GM20431 (cell line): ENCODE measurements at regions not wholly inside any gene's neighbourhood (a gene's known extent, or its start where the extent isn't known, plus 50 kb on each side); places are given as distances from the start of the nearest gene placed in this dataset.
"Not testable (repeated sequence)": the region's sequence is repeated elsewhere in the genome, so short reads cannot be mapped to it uniquely, and the experiment has no call there.

Source experiments
- in situ Hi-C: fragments of 300-500 bp; cut with MseI, MboI; formaldehyde crosslinking; loops from one replicate; pipeline ENCODE4 v1.15.0; 2020; ENCODE audit warnings: low sequenced_read_pairs; ENCODE audit not compliant: unreplicated experiment

GRCh38 chr2:57450170-57450569, 596.4 kb upstream of the VRK2 start:
- in situ Hi-C loops, result no loop called here

DNA sequence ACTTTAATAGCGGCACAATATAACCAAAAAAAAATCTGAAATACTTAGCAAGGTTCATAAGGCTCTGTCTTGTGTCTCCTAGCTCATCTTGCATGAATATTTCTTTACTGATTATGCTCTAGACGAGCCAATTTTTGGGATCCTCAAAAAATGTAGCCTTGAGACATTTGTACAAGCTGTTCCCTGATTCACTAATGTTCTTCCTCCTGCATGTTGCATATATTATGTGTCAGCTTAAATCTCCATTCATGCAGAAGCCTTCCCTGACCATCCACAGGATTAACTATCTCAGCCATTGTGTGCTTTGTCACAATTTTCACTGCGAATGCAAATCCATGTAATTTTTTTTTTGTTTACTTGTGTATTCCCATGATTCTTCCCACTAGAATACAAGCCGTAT, 594.0 kb upstream of the VRK2 start:
- in situ Hi-C loops, result no loop called here

DNA sequence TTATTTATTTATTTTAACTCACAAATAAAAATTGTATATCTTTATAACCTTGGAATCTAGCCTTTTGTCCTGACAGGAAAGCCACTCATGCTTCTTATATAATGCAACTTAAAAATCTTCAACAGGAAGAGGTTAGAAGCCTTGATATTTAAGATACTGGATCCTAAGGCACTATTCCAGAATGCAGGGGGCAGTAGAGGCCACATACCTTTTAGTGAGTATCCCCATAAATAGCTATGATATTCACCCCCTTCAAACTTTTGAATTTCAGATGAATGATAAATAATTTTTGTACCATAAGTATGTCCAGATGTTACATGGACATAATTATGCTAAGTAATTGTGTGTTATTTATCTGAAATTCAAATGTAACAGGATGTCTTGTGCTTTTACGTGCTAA, 592.7 kb upstream of the VRK2 start:
- in situ Hi-C loops, result no loop called here

DNA sequence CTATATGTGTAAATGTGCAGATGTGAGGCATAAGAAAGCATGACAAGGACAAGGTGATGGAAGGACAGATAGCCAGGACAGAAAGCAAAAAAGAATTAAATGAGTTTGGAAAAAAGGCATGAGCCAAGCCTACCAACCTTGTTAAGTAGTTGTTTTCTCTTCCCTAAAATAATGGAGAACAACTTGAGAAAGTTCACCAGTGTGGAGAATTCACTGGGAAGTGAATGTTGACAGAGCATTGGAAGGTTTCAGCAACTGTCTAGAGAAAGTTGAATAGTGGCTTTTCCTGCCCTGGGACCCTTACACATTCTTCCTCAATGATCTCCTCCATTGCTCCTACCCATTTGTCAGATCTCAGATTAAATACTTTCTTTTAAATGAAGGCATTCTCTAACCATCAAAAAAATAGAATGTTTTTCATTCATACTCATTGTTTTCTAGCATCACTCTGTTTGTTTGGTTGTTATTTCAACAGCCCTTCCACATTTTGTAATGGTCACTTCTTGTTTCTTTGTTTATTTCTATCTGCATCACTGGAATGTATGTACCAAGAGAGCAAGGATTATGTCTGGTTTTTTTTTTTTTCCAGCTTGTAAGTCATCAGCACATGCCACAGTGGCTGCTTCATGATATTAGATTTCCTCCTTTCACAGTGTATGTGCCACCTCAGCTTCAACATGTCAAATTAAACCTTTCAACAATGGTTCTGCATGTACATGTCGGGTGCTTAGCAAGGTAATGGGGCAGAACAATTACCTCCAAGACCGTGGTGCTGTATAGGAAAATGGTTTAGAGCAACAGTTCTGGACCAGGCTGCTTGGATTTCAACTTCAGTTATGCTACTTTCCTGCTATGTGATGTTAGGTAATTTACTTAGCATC, 586.0 kb upstream of the VRK2 start:
- in situ Hi-C loops, result no loop called here

DNA sequence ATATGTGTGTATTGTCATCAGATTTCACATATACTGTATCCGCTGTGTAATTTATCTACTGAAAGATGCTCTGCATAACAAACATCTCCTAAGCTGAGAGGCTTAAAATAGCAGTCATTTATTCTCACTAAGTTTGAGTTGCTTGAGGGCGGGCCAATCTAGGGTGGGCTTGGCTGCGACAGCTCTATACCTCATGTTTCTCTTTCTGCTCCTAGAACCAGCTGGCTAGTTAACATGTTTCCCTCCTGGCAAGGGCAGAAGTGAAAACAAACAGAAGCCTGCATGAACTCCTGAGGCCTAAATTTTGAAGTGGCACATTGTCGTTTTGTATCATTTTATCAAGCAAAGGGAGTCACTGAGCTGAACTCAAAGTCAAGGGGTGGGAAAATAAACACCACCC, 585.0 kb upstream of the VRK2 start:
- in situ Hi-C loops, result no loop called here

DNA sequence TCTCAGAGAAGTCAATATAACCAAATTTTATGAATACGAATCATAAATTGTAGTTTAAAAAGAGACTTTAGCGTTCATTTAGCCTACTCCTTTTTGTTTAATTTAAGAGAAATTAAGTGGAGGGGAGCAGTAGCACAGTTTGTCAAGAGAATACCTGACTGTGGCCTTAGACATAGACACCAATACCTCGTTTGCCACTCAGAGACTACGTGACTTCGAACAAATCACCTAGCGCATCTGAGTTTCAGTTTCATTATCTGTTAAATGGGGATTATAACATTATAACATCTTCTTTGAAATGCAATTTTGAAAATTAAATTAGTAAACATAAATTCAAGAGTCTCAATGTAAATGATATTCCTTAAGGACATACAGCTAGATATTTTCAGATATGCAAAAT, 581.5 kb upstream of the VRK2 start:
- in situ Hi-C loops, result no loop called here

DNA sequence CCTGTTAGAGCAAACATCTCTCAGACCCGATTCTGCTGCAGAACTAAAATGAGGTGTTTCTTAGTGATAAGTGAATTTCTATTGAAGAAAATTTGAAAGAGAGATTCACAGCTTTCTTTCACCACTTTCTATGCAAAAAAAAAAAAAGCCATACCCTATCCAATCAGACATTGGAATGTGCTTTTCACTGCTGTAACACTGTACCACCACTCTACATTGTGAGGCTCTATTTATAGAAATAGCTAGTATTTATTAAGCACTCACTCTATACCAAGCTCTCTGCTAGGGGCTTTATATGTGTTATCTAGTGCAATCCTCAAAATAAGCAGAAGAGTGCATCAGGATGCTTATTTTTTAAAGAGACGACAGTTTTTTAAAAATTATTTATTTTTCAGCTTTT, 580.6 kb upstream of the VRK2 start:
- in situ Hi-C loops, result no loop called here

DNA sequence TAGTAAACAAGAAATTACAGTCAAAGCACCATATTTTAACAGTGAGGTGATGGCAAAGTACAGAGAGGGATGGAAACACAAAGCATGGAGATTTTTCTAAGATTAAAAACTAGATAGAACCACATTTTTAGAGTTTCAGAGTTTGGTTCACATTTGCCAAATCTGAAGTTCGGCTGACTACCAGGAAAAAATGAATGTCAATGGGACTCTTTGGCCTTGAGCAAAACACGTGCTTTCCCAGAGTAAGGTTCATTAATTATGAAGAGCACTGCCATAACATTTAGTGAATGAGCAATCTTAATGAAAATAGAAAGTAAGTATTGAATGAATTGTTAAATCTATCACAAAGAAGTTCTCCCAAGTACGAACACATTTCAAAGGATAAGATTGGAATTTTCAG, 571.2 kb upstream of the VRK2 start:
- in situ Hi-C loops, result no loop called here

DNA sequence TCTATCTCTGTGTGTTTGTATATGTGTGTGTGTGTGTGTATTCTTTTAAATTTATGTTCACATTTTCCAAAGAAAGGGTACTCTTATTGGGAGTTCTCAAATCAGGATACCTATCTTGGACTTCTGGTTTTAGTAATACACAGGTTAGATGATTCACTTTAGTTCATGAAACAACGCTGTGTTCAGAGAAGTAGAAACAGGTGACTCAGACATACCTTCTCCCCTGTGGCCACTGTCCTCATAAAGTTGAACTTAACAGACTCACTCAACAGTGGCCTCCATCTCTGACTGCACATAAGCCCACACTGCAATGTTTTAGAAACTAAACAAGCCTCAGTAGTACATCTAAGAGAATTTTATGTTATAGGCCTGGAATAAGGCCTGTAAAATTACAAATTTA, 566.6 kb upstream of the VRK2 start:
- in situ Hi-C loops, result no loop called here

DNA sequence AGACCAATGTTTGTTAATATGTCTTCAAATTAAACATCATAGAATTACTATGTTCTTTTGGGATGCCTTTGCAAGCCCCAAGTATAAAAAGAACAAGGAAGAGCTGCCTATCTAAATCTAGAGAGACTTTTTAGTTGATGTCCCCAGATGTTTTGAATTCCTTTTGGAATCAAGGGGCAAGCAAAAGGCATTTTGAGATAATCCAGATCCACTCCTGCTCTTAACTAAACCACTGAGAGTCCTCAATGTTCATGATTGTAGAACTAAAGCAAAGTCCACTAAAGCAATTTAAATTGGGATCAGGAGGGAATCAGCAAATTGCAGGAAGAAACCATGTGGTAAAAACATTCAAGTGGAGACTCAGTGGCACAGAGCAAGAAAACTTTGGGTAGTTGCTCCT, 558.5 kb upstream of the VRK2 start:
- in situ Hi-C loops, result no loop called here

GRCh38 chr2:57490741-57491140, 555.9 kb upstream of the VRK2 start:
- in situ Hi-C loops, result no loop called here

DNA sequence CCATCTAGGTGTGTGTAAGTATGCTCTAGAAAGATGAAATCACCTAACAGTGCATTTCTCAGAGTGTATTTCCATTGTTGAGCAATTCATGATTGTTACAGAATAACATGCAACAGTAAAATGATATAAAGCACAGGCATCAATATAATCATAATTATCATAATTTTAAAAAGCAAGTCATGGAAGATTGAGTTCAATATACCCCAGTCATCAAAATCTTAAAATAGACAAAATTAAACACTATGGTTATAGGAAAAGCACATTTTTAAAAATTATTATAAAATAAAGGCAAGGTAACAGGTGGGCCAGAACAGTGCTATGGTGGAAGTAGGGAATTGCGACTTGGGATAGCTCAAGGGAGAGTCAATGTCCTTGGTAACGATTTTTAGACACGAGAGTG, 555.4 kb upstream of the VRK2 start:
- in situ Hi-C loops, result no loop called here

DNA sequence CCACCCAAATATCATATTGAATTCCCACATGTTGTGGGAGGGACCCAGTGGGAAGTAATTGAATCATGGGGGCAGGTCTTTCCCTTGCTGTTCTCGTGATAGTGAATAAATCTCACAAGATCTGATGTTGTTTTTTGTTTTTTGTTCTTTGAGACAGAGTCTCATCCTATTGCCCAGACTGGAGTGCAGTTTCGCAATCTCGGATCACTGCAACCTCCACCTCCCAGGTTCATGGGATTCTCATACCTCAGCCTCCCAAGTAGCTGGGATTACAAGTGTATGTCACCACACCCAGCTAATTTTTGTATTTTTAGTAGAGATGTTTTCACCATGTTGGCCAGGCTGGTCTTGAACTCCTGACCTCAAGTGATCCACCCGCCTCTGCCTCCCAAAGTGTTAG, 552.6 kb upstream of the VRK2 start:
- in situ Hi-C loops, result not testable (repeated sequence)

- in situ Hi-C loops, result no loop called here
Observed at GRCh38 chr2:57497489-57498096, 549.0 kb upstream of the VRK2 start.

- in situ Hi-C loops, result loop anchor here (25.0 kb wide), 1 partner anchor 1317 kb away; the partner anchor contains the start of gene CCDC85A
Observed at GRCh38 chr2:57504787-57505186, 541.8 kb upstream of the VRK2 start.

DNA sequence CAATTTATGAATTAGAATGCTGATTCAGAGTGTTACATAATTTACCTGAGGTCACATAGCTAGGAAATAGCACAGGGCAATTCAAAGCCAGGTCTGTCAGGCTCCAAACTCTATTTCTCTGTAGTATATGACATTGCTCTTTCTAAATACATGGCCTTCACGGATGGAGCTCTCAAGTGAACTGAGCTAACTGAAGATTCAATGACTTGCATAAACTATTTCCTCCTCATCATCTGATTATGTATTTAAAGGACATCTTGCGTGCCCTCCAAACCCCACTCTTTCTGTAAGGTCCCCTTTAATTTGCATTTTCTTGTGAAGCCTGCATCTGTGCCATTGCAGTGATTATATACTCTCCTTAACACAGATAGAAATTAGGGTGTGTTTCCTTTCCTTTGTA, 537.4 kb upstream of the VRK2 start:
- in situ Hi-C loops, result loop anchor here (25.0 kb wide), 1 partner anchor 1322 kb away; the partner anchor contains the start of gene CCDC85A

DNA sequence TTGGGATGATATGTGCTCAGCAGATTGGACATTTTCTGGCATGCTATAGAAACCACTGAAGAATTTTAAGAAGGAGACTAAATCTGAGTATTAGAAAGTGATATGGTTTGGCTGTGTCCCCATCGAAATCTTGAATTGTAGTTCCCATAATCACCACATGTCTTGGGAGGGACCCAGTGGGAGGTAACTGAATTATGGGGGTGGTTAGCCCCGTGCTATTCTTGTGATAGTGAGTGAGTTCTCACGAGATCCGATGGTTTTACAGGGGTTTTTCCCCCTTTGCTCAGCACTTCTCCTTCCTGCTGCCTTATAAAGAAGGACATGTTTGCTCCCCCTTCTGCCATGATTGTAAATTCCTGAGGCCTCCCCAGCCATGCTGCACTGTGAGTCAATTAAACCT, 535.9 kb upstream of the VRK2 start:
- in situ Hi-C loops, result loop anchor here (25.0 kb wide), 1 partner anchor 1323 kb away; the partner anchor contains the start of gene CCDC85A

GRCh38 chr2:57515366-57515765, 531.2 kb upstream of the VRK2 start:
- in situ Hi-C loops, result loop anchor here (25.0 kb wide), 1 partner anchor 1328 kb away; the partner anchor contains the start of gene CCDC85A

DNA sequence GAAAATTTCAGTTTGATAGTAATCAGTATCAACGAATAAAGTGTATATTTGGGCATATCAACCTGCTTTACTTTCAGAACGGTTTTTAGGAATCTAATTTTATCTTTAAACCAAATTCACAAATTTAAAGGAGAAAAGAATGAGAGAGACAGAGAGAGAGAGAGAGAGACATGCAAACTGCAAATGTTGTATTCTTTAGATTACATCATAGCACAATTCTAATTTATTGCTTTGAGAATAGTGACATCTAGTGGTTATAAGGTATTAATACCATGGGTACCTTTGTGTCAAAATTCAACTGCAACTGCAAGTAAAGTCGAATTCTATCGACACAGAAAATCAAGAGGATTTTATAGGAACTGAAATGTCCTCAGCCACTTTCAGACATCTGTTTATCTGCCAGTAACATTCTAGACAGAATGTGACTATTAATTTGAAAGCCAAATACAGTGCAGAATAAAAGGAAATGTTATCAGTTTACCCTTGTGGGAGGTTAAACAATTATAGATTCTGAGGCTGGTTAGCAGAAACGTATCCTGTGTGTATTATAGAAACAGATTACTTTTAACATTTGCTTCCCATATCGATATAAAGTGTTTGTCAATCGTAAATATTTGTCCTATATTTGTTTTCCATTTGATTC, 529.8 kb upstream of the VRK2 start:
- in situ Hi-C loops, result loop anchor here (25.0 kb wide), 1 partner anchor 1330 kb away; the partner anchor contains the start of gene CCDC85A

DNA sequence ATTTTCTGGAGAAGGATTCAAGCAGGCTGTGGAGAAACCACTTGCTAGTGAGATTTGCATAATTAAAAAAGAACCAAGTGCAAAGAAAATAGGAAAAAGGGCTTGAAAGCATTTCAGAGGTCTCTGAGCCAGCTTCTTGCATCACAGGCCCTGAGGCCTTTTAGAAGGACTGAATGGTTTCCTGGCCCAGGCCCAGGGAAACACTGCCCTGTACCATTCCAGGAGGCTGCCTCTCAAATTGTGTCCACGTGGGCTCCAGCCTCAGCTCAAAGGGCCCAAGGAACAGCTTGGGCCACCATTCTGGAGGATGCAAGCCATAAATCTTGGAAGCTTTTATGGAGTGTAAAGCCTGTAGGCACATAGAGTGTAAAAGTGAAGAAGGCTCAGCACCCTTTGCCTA, 523.3 kb upstream of the VRK2 start:
- in situ Hi-C loops, result loop anchor here (25.0 kb wide), 1 partner anchor 1336 kb away; the partner anchor contains the start of gene CCDC85A

- in situ Hi-C loops, result no loop called here
Observed at GRCh38 chr2:57527685-57528084, 518.9 kb upstream of the VRK2 start.
